HG02981 (cell line): ENCODE measurements at regions not wholly inside any gene's neighbourhood (a gene's known extent, or its start where the extent isn't known, plus 50 kb on each side); places are given as distances from the start of the nearest gene placed in this dataset.
"Not testable (repeated sequence)": the region's sequence is repeated elsewhere in the genome, so short reads cannot be mapped to it uniquely, and the experiment has no call there.

Experiments
- ATAC-seq: cut with Tn5 transposase; IDR thresholded peaks from one replicate; pipeline ENCODE4 v1.9.1; 2021; ENCODE audit warnings: mild to moderate bottlenecking, moderate library complexity; ENCODE audit not compliant: unreplicated experiment

- no peak for ATAC-seq
These were observed 163.2 kb upstream of the LMCD1 start for GRCh38 chr3:8338424-8338823.

DNA sequence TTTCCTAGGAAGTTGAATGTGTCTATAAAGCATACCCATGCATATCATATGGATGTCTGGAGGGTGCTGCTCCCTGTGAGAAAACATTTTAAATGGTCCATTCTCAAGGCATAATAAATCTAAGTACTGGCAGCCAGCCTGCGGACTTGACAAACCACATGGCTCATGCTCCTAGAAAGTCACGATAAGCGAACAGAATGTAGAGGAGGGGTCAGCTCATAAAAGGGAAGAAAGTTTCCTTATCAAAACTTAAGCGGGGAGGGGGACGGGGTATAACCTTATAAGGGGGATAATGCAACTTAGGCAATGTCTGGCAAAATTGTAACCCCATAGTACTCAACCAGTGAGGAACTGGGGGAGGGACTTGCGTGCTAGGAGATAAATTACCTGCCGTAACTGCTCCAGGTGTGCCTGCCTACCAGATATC, 159.8 kb upstream of the LMCD1 start:
- ATAC-seq = no peak

- ATAC-seq = no peak
These were observed 158.6 kb upstream of the LMCD1 start for GRCh38 chr3:8343058-8343457.

DNA sequence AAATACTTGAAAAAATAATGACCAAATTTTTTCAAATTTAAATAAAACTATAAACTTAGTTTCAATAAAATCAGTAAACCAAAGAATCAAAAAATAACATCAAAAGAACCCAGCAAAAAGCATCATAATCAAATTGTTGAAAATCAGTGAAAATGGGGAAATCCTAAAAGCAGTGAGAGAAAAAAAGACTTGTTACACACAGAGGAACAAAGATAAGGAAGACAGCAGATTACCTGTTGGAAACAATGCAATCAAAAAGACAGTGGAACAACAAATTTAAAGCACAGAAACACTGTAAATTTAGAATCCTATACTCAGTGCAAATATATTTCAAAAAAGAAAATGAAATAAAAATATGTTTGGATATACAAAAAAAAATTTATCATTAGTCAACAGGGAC, 156.2 kb upstream of the LMCD1 start:
- ATAC-seq = no peak

GRCh38 chr3:8348076-8348475, 153.5 kb upstream of the LMCD1 start:
- no peak for ATAC-seq

DNA sequence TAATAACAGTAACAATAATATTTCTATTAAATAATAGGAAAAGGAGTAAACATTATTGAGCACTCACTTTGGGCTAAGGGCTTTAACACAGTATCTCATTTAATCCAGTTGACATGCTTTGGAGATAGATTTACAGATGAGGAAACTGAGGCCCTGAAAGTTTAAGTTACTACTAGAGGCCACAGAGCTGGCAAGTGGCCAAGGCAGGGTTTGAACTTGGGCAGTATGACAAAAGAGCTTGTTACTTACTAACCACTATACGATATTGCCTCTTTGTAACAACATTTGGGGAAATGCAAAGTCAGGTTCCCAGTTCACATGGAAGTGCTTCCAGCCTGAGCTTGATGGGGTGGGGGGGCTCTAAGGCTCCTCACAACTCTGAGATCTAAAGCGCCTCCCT, 149.1 kb upstream of the LMCD1 start:
- no peak for ATAC-seq

- ATAC-seq = no peak
These were observed 148.3 kb upstream of the LMCD1 start for GRCh38 chr3:8353364-8353763.

- no peak for ATAC-seq
These were observed 146.3 kb upstream of the LMCD1 start for GRCh38 chr3:8355346-8355745.

- not testable (repeated sequence) for ATAC-seq
These were observed 145.6 kb upstream of the LMCD1 start for GRCh38 chr3:8356066-8356465.

DNA sequence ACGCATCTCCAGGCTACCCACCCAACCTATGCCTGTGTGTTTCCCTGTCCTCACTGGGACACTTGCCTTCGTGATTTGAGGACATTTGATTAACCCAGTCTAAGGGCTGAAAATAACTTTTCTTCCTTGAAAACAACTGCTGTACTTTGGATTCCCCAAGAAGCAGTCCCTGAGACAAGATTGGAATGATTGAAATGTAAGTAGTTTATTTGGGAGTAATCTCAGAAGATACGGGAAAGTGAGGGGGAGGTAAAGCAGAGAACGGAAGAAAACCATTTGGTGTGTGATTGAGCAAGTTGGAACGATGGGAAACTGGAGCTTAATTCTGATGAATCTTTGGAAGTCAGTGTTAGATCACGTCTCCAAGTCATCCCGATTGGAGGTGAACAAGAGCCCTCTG, 143.8 kb upstream of the LMCD1 start:
- no peak for ATAC-seq

GRCh38 chr3:8359133-8359532, 142.5 kb upstream of the LMCD1 start:
- no peak for ATAC-seq

- no peak for ATAC-seq
These were observed 138.4 kb upstream of the LMCD1 start for GRCh38 chr3:8363200-8363599.

DNA sequence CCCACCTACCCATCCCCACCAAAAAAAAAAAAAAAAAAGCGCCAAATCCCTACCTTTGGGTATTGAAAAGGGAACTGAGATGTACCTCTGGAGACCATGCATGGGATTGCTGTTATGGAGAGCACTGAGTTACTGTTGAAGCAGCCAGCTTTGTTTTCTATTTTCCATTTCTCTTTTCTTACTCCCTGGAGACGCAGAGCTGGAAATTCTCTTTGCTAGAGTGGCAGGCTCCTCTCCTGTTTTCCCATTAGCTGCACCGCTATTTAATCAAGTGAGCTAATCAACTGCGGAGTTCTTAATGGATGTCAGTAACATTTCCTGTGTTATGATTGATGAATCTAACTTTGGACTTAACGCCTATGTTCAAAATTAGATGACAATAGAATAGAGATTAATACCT, 136.1 kb upstream of the LMCD1 start:
- no peak for ATAC-seq

DNA sequence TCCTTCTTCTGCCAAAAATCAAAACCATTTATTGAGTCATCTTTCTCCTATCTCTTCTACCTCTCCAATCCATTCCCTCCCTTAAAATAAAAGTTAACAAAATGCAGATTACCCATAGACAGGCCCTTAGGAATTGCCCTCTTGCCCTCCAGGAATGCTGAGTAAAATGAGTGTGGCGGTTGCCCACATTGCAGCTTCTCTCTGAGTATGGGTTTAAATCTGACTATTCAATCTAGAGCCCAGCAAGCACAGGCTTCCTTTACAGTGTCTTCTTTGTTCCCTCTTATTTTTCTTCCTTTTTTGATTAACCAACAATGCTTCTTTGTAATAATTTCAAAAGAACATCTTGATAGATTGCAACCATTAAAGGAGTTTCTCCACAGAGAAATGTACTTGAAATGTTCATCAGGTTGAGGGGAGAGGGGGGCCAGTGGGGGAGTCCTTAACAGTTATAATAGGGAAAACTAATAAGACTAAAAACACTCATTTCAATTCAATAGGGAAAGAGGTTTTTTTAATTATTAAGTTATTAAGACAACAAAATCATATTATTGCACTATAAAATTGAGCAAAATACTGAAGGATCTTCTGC, 135.3 kb upstream of the LMCD1 start:
- ATAC-seq = no peak

- ATAC-seq = no peak
These were observed 133.0 kb upstream of the LMCD1 start for GRCh38 chr3:8368598-8368997.

DNA sequence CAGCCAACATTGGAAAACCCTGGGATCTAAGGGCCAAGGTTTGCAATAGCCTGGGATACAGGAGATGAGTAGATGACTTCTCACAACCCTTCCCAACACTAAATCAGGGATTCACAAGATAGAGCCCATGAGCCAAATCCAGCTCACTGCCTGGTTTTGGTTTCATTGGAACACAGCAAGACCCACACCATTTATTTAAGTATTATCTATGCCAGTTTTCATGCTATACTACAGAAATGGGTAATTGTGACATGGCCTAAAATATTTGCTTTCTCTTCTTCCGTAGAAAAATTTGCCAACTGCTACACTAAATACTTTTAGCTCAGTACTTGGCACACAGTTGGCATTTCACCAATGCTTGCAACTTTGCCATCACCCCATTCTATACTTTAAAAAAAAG, 132.0 kb upstream of the LMCD1 start:
- no peak for ATAC-seq

DNA sequence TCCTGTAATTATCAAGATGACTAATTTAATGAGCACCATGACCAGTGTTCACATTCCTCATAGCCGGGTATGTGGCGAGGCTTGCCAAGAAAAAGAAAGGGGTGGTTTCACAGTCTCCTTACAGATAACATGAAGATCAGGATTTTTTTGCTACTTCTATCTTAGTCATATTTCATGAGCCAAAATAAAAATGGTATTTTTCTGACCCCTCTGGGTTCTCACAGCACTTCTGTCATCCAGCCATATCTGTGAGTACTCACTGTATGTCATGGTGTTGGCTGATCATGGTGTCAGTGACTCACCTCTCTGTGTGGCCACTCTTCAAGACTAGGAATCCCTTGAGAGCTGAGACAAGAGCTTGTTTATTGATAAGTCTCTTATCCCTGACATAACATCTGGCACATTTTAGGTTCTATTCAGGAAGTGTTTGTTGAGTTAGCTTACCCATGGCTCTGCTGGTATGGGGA, 130.5 kb upstream of the LMCD1 start:
- ATAC-seq = no peak

GRCh38 chr3:8371960-8372463, 129.6 kb upstream of the LMCD1 start:
- no peak for ATAC-seq

- ATAC-seq = no peak
These were observed 120.5 kb upstream of the LMCD1 start for GRCh38 chr3:8380904-8381704.

GRCh38 chr3:8385848-8386620, 115.6 kb upstream of the LMCD1 start:
- no peak for ATAC-seq

DNA sequence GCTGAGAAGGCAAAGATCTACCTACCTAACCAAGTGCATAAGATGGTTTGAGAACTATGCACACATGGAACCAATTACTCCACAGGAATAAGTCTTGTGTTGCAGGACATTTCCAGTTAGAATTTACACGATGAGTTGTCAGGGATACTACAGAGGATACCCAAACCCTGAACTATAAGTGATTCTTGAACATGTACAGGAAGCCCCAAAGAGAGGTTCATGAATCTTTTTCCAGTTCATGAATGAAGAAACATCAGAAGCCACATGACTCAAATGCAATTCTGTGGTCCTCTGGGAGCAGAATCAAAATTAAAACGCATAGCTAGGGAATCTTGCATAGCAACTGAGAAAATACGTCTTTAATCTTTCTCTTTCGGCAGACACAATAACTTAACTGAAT, 114.1 kb upstream of the LMCD1 start:
- ATAC-seq = no peak

- ATAC-seq = no peak
These were observed 101.9 kb upstream of the LMCD1 start for GRCh38 chr3:8399686-8400085.
